ENCODE measurements at regions not wholly inside any gene's neighbourhood (a gene's known extent, or its start where the extent isn't known, plus 50 kb on each side); places are given as distances from the start of the nearest gene placed in this dataset.
"Not testable (repeated sequence)": the region's sequence is repeated elsewhere in the genome, so short reads cannot be mapped to it uniquely, and the experiment has no call there.

DNA sequence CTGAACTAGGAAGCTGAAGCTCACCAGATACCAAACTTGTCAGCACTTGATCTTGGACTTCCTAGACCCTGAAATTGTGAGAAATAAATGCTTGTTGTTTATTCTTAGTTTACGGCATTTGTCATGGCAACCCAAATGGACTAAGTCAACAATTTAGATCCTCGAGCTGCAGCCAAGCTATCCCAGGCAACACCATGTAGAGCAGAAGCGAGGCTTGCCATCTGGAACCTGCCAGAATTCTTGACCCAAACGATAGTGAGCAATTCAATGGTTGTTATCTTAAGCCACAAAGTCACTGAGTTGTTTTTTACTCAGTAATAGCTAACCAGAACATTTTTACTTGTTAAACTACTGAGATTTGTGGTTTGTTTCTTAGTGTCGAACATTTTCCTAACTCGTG is 458.5 kb upstream of the FLRT2 start:
- no peak for DNase-seq
- intact Hi-C loops (cut with DNase I) = no loop called here

DNA sequence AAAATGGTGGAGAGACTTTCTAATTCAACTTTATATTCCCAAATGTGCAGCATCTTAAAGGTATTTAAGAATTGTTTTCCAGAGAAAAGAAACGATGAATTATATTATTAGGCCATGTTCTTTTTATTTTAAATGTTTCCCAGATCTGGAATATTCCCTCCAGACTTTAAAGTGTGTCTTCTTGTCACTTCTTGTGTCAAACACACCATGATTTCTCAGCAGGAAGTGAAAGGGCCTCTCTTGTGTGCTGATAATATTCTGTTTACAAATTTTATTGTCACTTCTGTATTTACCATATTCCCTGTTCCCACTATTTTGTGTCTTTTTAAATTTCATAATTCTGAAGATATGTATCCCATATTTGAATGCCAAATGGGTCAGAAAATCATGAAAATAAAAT is 455.0 kb upstream of the FLRT2 start:
- intact Hi-C loops (cut with DNase I) = no loop called here

DNA sequence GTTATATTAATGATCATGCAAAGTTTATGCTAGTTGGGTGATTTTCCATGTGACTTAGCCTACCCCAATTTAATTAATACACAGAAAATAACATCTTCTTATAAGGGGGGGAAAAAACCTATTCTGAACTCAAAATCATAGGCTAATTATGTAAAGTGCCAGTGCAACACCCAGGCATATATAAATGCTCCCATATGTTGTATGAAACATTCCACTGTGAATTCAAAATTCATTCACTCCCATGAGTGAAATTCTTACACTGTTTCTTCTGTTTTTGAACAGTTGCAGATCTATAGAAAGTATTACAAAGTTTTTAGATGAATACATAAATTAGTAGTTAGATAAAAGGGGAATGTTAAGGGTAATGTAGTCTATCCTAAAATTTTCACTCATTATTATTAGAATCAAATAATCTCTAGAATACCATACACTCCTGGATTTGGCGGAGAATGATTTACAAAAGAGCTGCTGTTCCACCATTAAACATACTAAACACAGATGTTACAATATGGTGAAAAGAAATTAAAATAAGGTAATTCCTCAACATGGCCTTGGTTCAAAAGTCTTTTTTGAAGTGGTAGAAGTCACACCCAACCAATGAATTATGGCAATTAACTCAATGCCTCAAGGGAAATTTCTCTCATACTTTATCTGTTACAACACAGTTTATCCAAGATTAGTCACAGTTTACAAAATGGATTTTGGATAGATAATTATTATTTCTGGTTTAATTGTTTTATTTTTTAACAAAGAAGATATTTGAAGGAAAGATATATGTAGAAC is 454.1 kb upstream of the FLRT2 start:
- DNase-seq = no peak
- intact Hi-C loops (cut with DNase I) = no loop called here

More for the DNA sequence above, 455.0 kb upstream of the FLRT2 start:
- no peak for DNase-seq

DNA sequence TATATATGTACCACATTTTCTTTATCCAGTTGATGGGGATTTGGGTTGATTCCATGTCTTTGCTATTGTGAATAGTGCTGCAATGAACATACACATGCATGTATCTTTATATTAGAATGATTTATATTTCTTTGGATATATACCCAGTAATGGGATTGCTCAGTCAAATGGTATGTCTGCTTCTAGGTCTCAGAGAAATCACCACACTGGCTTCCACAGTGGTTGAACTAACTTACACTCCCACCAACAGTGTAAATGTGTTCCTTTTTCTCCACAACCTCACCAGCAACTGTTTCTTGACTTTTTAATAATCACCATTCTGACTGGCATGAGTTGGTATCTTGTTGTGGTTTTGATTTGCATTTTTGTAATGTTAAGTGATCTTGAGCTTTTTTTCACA is 452.2 kb upstream of the FLRT2 start:
- DNase-seq; intact Hi-C loops (cut with DNase I): not testable (repeated sequence)

DNA sequence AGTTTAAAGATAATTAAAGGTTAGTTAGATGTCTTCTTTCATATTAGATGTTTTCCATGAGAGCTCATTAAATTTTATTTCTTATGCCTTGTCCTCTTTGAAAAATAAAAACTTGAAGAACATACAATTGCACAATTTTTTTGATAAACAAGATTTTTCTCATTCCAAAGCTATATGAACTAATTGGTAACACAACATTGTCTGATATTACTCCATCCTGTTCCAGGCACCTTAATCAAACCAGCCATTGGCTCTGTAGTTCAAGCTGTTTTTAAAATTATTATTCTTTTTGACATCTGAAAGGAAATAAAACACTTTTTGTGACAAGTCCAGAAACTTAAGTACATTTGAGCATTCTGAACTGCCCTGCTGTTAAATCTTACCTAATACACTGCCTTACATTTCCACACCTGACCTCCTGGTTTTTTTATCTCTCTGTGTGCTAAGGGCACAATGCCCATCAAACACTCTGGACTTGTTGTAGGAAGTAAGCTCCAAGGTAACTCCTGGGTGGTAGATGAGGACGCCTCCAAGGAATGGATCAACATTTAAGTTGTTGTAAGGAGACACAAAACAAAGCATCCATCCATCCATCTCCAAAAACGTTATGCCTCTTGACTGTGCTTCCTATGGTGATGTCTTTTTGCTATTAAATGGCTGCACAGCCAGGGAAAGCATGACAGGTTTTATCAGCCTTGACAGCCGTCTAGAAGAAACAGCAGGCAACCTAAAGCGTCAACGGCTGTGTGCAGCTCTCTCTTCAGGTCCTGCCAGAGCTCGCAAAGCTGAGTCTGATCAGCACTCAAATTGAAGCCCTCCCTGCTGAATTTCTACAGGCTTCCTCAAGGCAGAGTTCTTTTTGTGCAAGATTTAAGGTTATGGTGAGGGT is 449.9 kb upstream of the FLRT2 start:
- DNase-seq = no peak
- intact Hi-C loops (cut with DNase I) = no loop called here

DNA sequence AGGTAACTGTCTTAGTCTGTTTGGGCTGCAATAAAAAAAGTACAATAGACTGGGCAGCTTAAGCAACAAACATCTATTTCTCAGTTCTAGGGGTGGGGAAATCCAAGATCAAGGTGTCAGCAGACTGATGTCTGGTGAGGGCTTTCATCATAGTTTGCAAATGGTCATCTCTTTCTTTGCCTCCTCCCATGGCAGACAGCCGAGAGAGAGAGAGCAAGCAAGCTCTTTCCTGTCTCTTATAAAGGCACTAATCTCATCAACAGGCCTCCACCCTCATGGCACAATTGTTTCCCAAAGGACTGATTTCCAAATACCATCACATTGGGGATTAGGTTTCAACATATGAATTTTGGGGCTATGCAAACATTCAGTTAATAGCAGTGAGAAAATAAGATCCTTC is 445.6 kb upstream of the FLRT2 start:
- intact Hi-C loops (cut with DNase I) = no loop called here
- DNase-seq = no peak

DNA sequence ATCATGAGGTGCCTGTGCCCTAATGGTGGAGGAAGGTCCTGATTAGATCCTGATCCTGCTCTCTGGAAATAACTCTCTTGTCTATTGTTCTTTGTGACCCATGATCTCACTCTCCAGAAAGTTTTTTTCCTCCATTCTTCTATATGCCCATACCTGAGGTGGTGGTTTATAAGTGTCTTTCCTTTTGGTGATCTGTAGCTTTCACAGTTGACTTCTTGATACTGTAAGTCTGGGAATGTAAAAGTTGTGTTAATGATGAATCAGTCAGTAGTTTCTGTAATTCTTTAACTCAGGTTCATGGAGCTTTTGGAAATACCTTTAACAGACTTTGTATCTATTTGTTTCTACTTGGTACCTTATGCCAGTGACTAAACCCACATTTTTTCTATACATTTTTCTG is 444.0 kb upstream of the FLRT2 start:
- DNase-seq = no peak
- intact Hi-C loops (cut with DNase I) = no loop called here

DNA sequence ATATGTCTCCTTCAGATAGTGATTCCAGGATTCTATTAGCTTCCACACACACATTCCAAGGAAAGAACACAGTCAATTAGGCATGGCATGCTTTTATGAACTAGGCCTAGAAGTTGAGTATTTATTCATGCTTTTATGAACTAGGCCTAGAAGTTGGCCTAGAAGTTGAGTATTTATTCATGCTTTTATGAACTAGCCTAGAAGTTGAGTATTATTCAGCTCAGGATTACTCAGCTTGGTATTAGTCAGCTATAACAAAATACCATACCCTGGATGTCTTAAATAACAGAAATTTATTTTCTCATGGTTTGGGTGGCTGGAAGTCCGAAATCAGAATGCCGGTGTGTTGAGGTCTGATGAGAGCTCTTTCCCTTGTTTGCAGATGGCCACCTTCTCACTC is 442.7 kb upstream of the FLRT2 start:
- no peak for DNase-seq
- intact Hi-C loops (cut with DNase I) = no loop called here

DNA sequence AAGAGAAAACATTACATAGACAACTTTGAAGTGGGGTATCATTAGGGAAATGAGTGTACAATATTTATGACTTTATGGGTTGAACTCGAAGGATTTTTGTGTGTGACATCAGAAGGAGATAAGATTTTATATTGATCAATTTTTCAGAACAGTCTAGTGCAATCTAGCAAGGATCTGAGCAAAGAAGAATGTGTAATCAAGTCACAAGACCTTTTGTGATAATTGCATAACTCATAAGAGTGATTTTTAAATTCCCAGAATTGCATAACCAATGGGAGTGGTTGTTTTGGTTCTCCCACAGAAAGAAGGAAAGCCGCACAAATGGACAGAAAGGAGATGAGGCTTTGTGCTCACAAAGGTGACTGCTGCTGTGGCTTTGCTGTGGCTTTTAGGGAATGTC is 441.8 kb upstream of the FLRT2 start:
- intact Hi-C loops (cut with DNase I) = no loop called here

DNA sequence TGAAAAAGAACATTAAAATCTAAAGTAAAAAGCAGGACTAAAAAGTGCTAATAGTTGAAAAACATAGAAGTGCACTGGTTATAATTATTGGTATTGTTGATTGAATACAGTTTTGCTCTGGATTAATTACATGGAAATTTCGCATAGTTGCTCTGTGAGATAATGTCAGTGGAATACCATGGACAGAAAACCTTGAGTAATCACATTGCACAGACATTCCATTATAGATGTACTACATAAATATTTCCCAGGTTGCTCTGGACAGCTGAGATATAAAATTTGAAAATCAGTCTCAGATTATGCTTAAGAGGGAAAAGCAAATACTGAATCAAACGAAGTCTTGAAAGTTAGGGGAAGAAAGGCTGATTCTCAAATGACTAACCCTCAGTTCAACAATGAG is 439.3 kb upstream of the FLRT2 start:
- intact Hi-C loops (cut with DNase I) = no loop called here
- no peak for DNase-seq

More for the DNA sequence above, 441.8 kb upstream of the FLRT2 start:
- DNase-seq = no peak

DNA sequence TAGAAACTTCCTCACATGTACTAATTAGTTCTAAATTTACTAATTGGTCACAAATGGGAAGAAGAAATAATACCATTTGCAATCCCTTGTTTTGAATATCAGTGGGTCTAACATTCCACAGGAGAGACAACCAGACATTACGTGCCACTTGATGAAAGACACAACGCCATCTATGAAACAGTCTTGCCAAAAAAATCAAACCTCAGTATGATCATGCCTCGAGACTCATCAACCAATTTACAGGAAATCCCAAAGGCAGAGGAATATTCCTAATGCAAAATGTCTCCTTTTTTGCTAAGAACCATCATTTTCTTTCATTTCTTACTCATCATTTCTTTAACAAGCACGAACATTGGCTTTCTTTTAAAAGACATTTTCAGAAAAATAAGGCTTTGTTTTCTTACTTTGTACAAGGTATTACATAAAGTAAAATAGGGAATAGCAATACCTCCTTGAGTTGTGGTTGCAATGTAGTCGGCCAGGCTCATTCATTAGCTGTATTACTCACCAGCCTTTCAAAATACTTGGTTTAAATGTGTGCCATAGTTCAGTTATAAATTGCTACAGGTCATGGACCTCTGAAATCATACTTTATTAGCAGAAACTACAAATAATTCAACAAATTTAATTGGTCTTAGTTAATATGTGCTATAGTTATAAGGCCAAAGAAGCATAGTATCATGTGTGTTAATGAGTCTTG is 436.2 kb upstream of the FLRT2 start:
- intact Hi-C loops (cut with DNase I) = no loop called here
- DNase-seq = no peak

DNA sequence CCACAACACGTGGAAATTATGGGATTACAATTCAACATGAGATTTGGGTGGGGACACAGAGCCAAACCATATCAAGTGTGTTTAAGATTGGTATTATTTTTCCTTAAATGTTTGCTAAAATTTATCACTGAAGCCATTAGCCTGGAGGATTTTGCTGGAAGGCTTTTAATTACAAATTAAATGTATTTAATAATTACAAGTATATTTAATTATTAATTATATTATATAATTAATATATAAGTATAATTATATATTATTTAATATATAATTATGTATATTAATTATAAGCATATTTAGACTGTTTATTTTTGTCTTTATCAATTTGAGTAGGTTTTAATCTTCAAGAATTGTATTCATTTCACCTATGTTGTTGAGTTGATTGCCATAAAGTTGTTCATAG is 427.4 kb upstream of the FLRT2 start:
- DNase-seq = no peak
- intact Hi-C loops (cut with DNase I) = no loop called here

DNA sequence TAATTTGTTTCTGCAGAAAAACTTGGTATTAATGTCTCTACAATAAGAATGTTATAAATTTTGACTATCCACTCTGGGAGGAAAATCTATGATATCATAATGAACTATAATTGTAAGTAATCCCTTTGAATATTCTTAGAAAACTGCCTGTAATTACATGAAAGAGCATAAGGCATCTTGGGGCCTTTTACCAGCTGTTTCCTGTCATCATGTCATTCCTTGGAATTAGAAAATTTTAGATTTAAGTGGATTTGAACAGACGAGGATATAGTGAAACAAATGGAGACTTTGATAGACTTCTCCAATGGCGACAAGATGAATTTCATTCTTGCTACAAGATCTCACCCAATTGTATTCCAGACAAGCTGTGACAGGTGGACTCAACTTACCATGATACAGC is 423.4 kb upstream of the FLRT2 start:
- intact Hi-C loops (cut with DNase I) = no loop called here
- DNase-seq = no peak

DNA sequence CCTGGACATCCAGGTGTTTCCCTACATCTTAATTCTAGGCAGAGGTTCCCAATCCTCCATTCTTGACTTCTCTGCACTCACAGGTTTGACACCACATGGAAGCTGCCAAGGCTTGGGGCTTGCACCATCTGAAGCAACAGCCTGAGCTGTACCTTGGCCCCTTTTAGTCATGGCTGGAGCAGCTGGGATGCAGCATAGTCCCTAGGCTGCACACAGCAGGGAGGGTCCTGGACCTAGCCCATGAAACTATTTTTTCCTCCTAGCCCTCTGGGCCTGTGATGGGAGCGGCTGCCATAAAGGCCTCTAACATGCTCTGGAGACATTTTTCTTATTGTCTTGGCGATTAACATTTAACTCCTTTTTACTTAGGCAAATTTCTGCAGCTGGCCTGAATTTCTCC is 417.2 kb upstream of the FLRT2 start:
- no peak for DNase-seq
- intact Hi-C loops (cut with DNase I) = no loop called here

DNA sequence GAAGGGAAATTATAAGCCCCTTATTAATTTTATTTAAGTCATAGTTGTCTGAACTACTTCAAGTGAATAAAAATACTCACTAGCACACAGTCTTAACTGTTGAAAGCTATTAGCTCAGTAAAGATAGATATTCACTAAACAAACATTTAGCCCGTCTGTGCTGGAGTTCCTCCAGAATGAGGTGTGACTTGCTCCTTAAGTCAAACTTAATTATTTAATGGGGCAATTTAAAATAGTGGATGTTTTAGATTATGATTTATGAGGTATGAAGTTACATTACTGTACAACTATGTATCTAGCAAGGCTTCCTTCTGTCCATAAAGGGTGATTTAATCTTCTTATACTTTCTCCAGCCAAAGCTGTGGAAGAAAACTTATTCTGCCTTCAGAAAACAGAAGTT is 414.0 kb upstream of the FLRT2 start:
- no peak for DNase-seq
- intact Hi-C loops (cut with DNase I) = no loop called here

DNA sequence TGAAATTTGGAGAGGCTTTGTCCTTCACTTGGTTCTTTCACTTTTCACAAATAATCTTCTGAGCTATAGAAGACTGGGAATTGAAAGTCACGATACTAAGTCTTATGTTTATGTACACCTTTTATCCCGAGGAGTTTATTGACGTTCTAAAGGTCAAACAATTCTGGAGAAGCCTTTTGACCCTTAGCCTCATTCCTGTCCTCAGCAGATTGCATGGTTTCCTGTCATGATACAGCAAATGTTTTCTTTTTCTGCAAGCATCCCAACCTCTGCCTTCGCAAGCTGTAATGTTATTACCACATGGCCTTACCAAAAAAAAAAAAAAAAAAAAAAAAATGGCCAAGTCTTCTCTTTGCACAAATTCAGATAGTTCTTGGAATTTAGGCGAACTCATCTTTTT is 411.7 kb upstream of the FLRT2 start:
- no peak for DNase-seq
- intact Hi-C loops (cut with DNase I) = no loop called here

DNA sequence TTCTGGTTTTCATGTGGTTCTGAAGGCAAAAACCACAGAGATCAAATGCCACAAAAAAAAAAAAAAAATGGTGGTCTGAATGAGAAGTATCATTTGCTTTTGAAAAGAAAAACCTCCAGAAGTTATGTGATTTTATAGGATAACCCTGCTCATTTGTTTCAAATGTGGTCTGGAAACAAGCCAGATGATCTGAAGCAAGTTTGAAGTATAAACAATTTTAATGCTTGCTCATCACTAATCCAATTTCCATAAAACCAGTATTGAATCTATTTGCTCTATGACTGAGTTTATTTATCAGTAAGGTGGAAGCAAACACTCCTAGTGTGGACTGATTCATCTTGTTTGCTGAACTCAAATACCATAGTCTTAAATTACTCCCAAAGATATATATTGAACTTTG is 407.3 kb upstream of the FLRT2 start:
- intact Hi-C loops (cut with DNase I) = no loop called here
- DNase-seq = no peak

DNA sequence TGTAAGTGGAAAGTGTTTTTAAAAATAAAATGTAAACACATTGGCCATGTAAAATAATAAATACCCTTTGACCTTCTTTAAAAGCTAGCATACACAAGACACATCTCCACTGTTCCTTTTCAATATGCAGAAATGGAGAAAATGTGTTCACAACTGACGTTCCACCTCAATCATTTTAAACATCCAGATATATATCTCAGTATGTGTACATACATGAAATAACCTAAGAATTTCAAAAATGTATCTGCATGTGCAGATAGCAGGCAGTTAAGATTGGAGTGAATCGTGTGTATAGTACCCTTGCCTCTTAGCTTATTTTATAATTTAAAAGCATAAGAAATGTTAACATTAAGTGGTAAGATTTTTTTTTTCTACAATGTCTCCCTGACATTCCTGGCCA is 406.2 kb upstream of the FLRT2 start:
- DNase-seq = no peak
- intact Hi-C loops (cut with DNase I) = no loop called here

DNA sequence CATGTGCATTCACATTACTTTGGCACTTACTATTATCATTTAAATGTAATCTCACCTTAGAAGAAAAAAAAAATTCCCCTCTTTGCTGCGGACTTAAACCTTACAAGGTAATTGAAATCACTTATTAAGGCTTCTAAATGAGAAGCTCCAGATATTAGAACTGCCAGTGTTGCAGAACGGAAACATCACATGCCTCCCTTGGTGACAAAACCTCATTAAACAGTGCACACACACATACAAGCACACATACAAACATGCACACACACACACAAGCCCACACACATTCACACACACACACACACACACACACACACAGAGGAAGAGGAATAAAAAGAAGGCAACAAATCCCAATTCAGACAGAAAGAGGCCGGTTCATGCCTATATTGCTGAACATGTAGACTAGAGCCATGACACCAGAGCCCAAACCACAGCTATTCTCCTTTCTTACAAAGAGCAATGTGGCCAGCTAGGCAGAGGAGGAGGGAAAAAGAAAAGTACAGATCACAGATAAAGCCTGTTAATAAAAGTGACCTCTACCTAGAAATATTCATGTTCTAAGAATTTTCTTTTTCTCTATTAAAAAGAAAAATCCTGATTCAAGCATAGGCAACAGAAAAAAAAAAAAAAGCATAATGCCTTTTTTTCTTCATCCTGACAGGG is 405.2 kb upstream of the FLRT2 start:
- no peak for DNase-seq

DNA sequence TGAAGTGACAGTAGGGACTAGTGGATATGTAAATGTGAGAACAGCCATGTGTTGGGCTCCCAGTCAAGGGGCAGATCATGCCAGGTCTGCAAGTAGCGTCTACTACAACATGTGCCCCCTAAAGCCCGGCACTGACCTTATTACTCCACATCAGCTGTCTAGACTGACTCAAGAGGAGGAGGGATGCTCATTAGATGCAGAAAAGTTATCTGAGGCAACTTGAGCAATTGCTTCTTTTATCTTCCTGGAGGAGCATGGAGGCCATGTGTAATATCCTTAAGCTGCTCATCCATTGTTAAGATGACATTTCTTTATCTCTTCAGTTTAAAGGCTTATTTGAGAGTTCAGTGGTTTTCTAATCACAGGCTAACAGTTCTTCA is 404.7 kb upstream of the FLRT2 start:
- DNase-seq = no peak

More for the DNA sequence above, 405.2 kb upstream of the FLRT2 start:
- intact Hi-C loops (cut with DNase I) = no loop called here

DNA sequence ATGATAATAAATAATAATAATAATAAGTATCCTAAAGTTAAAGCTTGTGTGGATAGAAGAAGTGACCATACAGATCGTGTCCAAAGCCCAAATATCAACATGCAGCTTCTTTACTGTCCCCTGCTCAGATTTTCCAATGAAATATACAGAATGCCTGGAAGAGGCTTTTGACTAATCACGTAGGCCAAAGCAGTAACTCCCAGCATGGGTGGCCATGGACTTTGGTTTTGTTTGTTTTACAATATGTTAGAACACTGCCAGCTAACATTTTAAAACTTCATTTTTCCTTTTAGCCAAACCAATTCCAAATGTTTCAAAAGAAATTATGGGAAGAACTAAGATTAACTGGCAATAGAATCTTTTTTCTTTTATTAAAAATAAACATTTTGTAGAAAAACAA is 400.0 kb upstream of the FLRT2 start:
- DNase-seq = no peak

More for the DNA sequence above, 404.7 kb upstream of the FLRT2 start:
- intact Hi-C loops (cut with DNase I) = no loop called here

More for the DNA sequence above, 400.0 kb upstream of the FLRT2 start:
- intact Hi-C loops (cut with DNase I) = no loop called here

Data from posterior cingulate gyrus (tissue), 11 donors.